PC-9 (cell line): ENCODE measurements at regions not wholly inside any gene's neighbourhood (a gene's known extent, or its start where the extent isn't known, plus 50 kb on each side); places are given as distances from the start of the nearest gene placed in this dataset.

Experiments used
- BruUV-seq: library from RNA; stranded (reverse); fragments of 400-500 nt; replicated peaks from 2 replicates; lab custom pipeline; 2021; lab: Mats Ljungman, UMichigan
- CTCF ChIA-PET: fragments of 300-600 bp; sonication (Branson Sonifier 250); formaldehyde crosslinking; loops from one replicate; lab custom pipeline; 2022; ENCODE audit warnings: antibody characterized with exemption; lab: Charles Lee
- POLR2A ChIA-PET: fragments of 300-600 bp; sonication (Branson Sonifier 250); formaldehyde crosslinking; loops from one replicate; lab custom pipeline; 2022; ENCODE audit warnings: antibody characterized with exemption; ENCODE audit not compliant: unreplicated experiment; lab: Charles Lee
- DNase-seq, 2 experiments: peaks; one replicate each; pipeline versions ENCODE4 v3.0.0 to v3.0.0-alpha.2; 2015 to 2022; ENCODE audit warnings: mixed read lengths in 1 of 2
- H2AFZ ChIP-seq: fragments of 200-600 bp; sonication (generic); 2 replicates; pipeline ENCODE4 v1.8.1; 2017; ENCODE audit warnings: antibody characterized with exemption
- H3F3A ChIP-seq: fragments of 200-600 bp; sonication (generic); 2 replicates; pipeline ENCODE4 v1.8.1; 2017; ENCODE audit warnings: antibody characterized with exemption, mild to moderate bottlenecking, low read depth; ENCODE audit not compliant: insufficient read depth
- H3K27ac ChIP-seq: fragments of 200-600 bp; sonication (generic); 2 replicates; pipeline ENCODE4 v1.6.1; 2016; ENCODE audit warnings: mixed run types
- H3K27me3 ChIP-seq: fragments of 200-600 bp; sonication (generic); 2 replicates; pipeline ENCODE4 v1.6.1; 2016; ENCODE audit warnings: low read depth, mixed run types; ENCODE audit not compliant: insufficient read depth
- H3K36me3 ChIP-seq: fragments of 200-600 bp; sonication (generic); 2 replicates; pipeline ENCODE4 v1.6.1; 2016; ENCODE audit warnings: low read depth, mixed run types
- H3K4me1 ChIP-seq: fragments of 200-600 bp; sonication (generic); replicated peaks from 2 replicates; pipeline ENCODE4 v1.6.1; 2016; ENCODE audit warnings: mixed run types; ENCODE audit not compliant: insufficient read depth
- H3K4me2 ChIP-seq: fragments of 200-600 bp; sonication (generic); 2 replicates; pipeline ENCODE4 v1.6.1; 2017; ENCODE audit warnings: mixed run types
- H3K4me3 ChIP-seq: fragments of 200-600 bp; sonication (generic); 2 replicates; pipeline ENCODE4 v1.6.1; 2016; ENCODE audit warnings: mixed run types
- H3K79me2 ChIP-seq: fragments of 200-600 bp; sonication (generic); 2 replicates; pipeline ENCODE4 v1.6.1; 2017; ENCODE audit warnings: low read depth, mixed run types
- H3K9me2 ChIP-seq: fragments of 200-600 bp; sonication (generic); 2 replicates; pipeline ENCODE4 v1.8.1; 2017; ENCODE audit warnings: mild to moderate bottlenecking; ENCODE audit not compliant: insufficient read depth
- H3K9me3 ChIP-seq: fragments of 200-600 bp; sonication (generic); 2 replicates; pipeline ENCODE4 v1.8.1; 2016; ENCODE audit warnings: low read depth; ENCODE audit not compliant: insufficient read depth
- H4K20me1 ChIP-seq: fragments of 200-600 bp; sonication (generic); 2 replicates; pipeline ENCODE4 v1.8.1; 2017; ENCODE audit not compliant: insufficient read depth
- CTCF ChIP-seq: fragments of 200-600 bp; sonication (generic); conservative IDR thresholded peaks from 2 replicates; pipeline ENCODE4 v1.6.1; 2017; ENCODE audit warnings: mixed run types, antibody characterized with exemption, mild to moderate bottlenecking, moderate library complexity
- EZH2 ChIP-seq: fragments of 200-600 bp; sonication (generic); IDR thresholded peaks from 2 replicates; pipeline ENCODE4 v1.8.0; 2017; ENCODE audit warnings: antibody characterized with exemption, low read depth
- intact Hi-C: fragments of 100-400 bp; cut with micrococcal nuclease; formaldehyde crosslinking; loops from one replicate; pipeline ENCODE4 v1.10.0; 2022; ENCODE audit not compliant: unreplicated experiment

GRCh38 chr1:98210064-98210463 lies 289.2 kb upstream of the DPYD start:
- peaks cover 5% of the 10 kb centered on the region; the same call in 1 of the 2 replicates for H3F3A ChIP-seq
- no peaks in the 10 kb centered on the region for H3K79me2 ChIP-seq
- H3K4me2 ChIP-seq = no peak overlapping the region
- H3K9me2 ChIP-seq = no peaks in the 10 kb centered on the region; the same call in 1 of the 2 replicates
- TF ChIP-seq CTCF = no peak
- no peaks in the 10 kb centered on the region for H3K36me3 ChIP-seq
- H3K4me3 ChIP-seq = no peak overlapping the region
- no peaks in the 10 kb centered on the region for H4K20me1 ChIP-seq
- H3K27me3 ChIP-seq = no peaks in the 10 kb centered on the region
- H2AFZ ChIP-seq = no peak overlapping the region
- DNase-seq = peak; percentile 18 to 64
- no peaks in the 10 kb centered on the region for H3K9me3 ChIP-seq
- H3K27ac ChIP-seq = no peak overlapping the region
- intact Hi-C loops = loop anchor here (1.0 to 10.0 kb wide), 4 partner anchors 53 to 155 kb away; no protein-coding TSS in a partner anchor
- ChIA-PET CTCF (interaction anchor here (0.7 kb wide), 2 partner anchors 53 to 289 kb away, joined by 4 to 9 read pairs; no protein-coding TSS in a partner anchor), POLR2A (interaction anchor here (0.5 to 1.3 kb wide), 9 partner anchors 80 to 1390 kb away, joined by 3 to 13 read pairs (median 5); partner anchors contain the start of gene SNX7)
- no TSS peak for BruUV-seq
- H3K4me1 ChIP-seq = no peaks in the 10 kb centered on the region; the same call in 1 of the 2 replicates

DNA sequence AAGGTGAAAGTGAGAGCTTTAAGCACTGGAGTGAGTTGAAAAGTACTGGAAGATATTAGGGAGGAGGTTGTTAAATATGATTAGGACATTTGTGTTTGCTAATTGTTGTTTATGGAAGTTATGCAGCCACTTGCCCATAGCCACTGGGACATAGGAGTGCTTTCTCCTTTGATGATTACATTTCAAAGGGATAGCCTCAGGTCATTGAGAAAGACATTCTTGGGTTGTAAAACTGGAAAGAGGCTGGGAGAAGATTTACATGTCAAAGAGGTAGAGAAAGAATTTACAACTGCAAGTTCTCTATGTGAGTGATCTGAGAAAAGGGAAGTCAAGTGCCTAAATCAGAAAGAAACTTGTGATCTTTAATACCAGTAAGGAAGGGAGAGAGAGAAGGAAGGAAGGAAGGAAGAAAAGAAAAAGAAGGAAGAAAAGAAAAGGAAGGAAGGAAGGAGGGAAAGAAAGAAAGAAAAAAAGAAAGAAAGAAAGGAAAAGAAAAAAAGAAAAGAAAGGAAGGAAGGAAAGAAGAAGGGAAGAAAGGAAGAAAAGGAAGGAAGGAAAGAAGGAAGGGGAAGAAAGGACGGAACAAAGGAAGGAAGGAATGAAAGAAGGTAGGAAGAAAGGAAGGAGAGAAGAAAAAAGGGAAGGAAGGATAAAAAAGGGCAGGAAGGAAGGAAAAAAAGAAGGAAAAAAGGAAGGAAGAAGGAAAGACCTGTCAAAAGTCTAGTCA lies 284.6 kb upstream of the DPYD start:
- ChIA-PET POLR2A (no interaction called here), CTCF (no interaction called here)
- Histone ChIP-seq H3K36me3 (no peaks in the 10 kb centered on the region), H3K4me1 (no peaks in the 10 kb centered on the region; the same call in 1 of the 2 replicates), H3K9me2 (no peaks in the 10 kb centered on the region; the same call in 1 of the 2 replicates), H3K27me3 (no peaks in the 10 kb centered on the region), H3K4me3 (no peak overlapping the region), H3K27ac (no peak overlapping the region), H2AFZ (peak overlapping the region; percentile 10; the same call in 1 of the 2 replicates), H3F3A (peaks cover 5% of the 10 kb centered on the region; the same call in 1 of the 2 replicates), H3K9me3 (no peaks in the 10 kb centered on the region), H3K79me2 (no peaks in the 10 kb centered on the region), H3K4me2 (no peak overlapping the region), H4K20me1 (no peaks in the 10 kb centered on the region)
- DNase-seq = peak in 1 of 2 experiments; percentile 38
- TF ChIP-seq CTCF = no peak
- TF ChIP-seq EZH2 = no peak
- intact Hi-C loops = no loop called here
- BruUV-seq = no TSS peak

DNA sequence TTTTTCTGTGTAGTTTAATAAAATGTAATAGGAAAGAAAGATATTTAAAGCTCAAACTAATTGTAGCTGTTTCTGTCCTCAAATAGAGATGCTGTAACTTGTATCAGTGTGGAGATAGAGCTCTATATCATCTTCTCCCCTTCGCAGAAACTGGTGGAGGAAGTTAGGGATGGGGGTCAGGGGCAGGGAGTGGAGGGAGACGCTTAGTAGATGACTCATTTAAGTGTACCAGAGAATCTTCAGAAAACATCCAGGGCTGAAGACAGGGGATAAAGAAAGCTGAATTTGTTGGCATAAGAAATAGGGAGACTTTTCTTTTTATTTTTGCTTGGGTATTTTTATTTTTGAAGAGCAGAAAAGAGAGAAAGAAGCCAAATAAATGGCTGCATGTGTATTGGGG lies 282.6 kb upstream of the DPYD start:
- no peak for DNase-seq
- H3K36me3 ChIP-seq = no peaks in the 10 kb centered on the region
- H3K4me2 ChIP-seq = no peak overlapping the region
- no peaks in the 10 kb centered on the region for H3K27me3 ChIP-seq
- intact Hi-C loops = no loop called here
- no peak overlapping the region for H3K27ac ChIP-seq
- peaks cover 5% of the 10 kb centered on the region; the same call in 1 of the 2 replicates for H3F3A ChIP-seq
- TF ChIP-seq CTCF = no peak
- no peak for TF ChIP-seq EZH2
- CTCF ChIA-PET = no interaction called here
- POLR2A ChIA-PET = no interaction called here
- no peak overlapping the region for H3K4me3 ChIP-seq
- H3K9me3 ChIP-seq = no peaks in the 10 kb centered on the region
- H3K9me2 ChIP-seq = no peaks in the 10 kb centered on the region; the same call in 1 of the 2 replicates
- no peaks in the 10 kb centered on the region; the same call in 1 of the 2 replicates for H3K4me1 ChIP-seq
- no peaks in the 10 kb centered on the region for H3K79me2 ChIP-seq
- no peak overlapping the region for H2AFZ ChIP-seq
- H4K20me1 ChIP-seq = no peaks in the 10 kb centered on the region
- BruUV-seq = no TSS peak
